Endothelial cell of umbilical vein (primary cell): ENCODE measurements at regions not wholly inside any gene's neighbourhood (a gene's known extent, or its start where the extent isn't known, plus 50 kb on each side); places are given as distances from the start of the nearest gene placed in this dataset.

Experiments used
- CTCF ChIP-seq, 2 donors: IDR thresholded peaks; 1 replicate in 1 of 2; 2 replicates in 1 of 2; pipeline ENCODE4 v1.5.1; 2011; ENCODE audit warnings: low read length in 2 of 2, mild to moderate bottlenecking in 2 of 2, moderate library complexity in 2 of 2, control low read depth in 1 of 2, inconsistent platforms in 1 of 2, low read depth in 1 of 2; ENCODE audit not compliant: insufficient read depth in 1 of 2; ENCODE audit errors: extremely low read depth in 1 of 2
- EZH2 ChIP-seq: IDR thresholded peaks from 2 replicates; pipeline ENCODE4 v1.6.1; 2012; ENCODE audit warnings: borderline replicate concordance, low read depth, mild to moderate bottlenecking, moderate library complexity, low read length, inconsistent platforms; ENCODE audit not compliant: severe bottlenecking
- FOS ChIP-seq: IDR thresholded peaks from 2 replicates; pipeline ENCODE4 v1.6.1; 2011; ENCODE audit warnings: mild to moderate bottlenecking, low read length, moderate library complexity, borderline replicate concordance; ENCODE audit not compliant: insufficient read depth
- GATA2 ChIP-seq: IDR thresholded peaks from 2 replicates; pipeline ENCODE4 v1.7.0; 2011; ENCODE audit warnings: low read depth, mild to moderate bottlenecking, moderate library complexity, mixed read lengths, low read length; ENCODE audit not compliant: insufficient read length, insufficient read depth
- JUN ChIP-seq: IDR thresholded peaks from 2 replicates; pipeline ENCODE4 v1.6.1; 2011; ENCODE audit warnings: borderline replicate concordance, low read depth; ENCODE audit not compliant: insufficient read length, insufficient read depth
- MAX ChIP-seq: IDR thresholded peaks from 2 replicates; pipeline ENCODE4 v1.6.1; 2011; ENCODE audit not compliant: insufficient read depth, insufficient read length
- MYC ChIP-seq: IDR thresholded peaks from one replicate; pipeline ENCODE4 v1.6.1; 2011; ENCODE audit warnings: mild to moderate bottlenecking, low read depth, low read length
- POLR2A ChIP-seq: IDR thresholded peaks from 2 replicates; pipeline ENCODE4 v1.6.1; 2012; ENCODE audit warnings: low read depth, mild to moderate bottlenecking, control low read depth, low read length
- POLR2AphosphoS5 ChIP-seq: IDR thresholded peaks from 2 replicates; pipeline ENCODE4 v1.6.1; 2012; ENCODE audit warnings: low read depth, mild to moderate bottlenecking, control low read depth, low read length, moderate library complexity; ENCODE audit not compliant: insufficient read depth

DNA sequence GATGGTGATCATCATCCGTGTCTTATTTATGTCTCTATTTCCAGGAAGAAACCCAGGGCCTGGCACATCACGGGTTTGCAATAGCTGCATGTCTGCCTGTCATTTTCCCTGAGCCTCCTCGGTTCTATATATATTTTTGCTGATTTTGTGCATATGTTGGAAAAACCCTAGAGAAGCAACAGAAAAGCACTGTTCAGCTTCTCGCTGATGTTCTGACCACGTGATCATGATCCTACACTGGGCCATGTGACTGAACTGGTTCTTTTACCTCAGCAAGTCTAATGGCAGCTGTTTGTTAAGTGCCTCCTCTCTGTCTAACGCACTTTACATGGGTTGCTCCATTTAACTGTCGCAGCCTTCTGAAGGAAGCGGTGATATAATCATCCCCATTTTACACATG, 71.3 kb downstream of the CMPK2 start:
- no peak for TF ChIP-seq POLR2A
- TF ChIP-seq CTCF (IDR thresholded peaks at IDR 0.05; ENCODE audit: extremely low read depth in 1 of 2, insufficient read depth in 1 of 2, low read depth in 1 of 2, low read length in 2 of 2) = no peak
- TF ChIP-seq MYC = no peak
- TF ChIP-seq EZH2 = no peak
- TF ChIP-seq POLR2AphosphoS5 = no peak
- TF ChIP-seq JUN = no peak
- no peak for TF ChIP-seq MAX
- no peak for TF ChIP-seq FOS
- TF ChIP-seq GATA2 = no peak
